ENCODE measurements at regions not wholly inside any gene's neighbourhood (a gene's known extent, or its start where the extent isn't known, plus 50 kb on each side); places are given as distances from the start of the nearest gene placed in this dataset.

GRCh38 chr5:8493176-8493575, 624.2 kb downstream of the MTRR start:
- DNase-seq (ENCODE audit: low spot score), result no peak
- no peak for TF ChIP-seq ZNF317 (CRISPR knock-in tag; IDR thresholded peaks at IDR 0.05; ENCODE audit: borderline replicate concordance, low read depth)
- TF ChIP-seq ZBTB21 (CRISPR knock-in tag; IDR thresholded peaks at IDR 0.05; ENCODE audit: borderline replicate concordance), result no peak
- TF ChIP-seq ZNF219 (CRISPR knock-in tag; IDR thresholded peaks at IDR 0.05; ENCODE audit: borderline replicate concordance), result no peak
- CTCF ChIA-PET, result no interaction called here
- Mint-ChIP-seq H3K4me1 (peaks cover 8% of the 10 kb centered on the region), H3K36me3 (peaks cover 30% of the 10 kb centered on the region), H3K27ac (no peak overlapping the region), H3K4me3 (no peak overlapping the region), H3K27me3 (ENCODE audit: low read depth) (peaks cover 4% of the 10 kb centered on the region; the same call in 1 of the 2 replicates), H3K9me3 (peaks cover 45% of the 10 kb centered on the region)
- POLR2A ChIA-PET, result no interaction called here
- ATAC-seq, result no peak

- H3K9me3 Mint-ChIP-seq, result peaks cover 37% of the 10 kb centered on the region
- DNase-seq (ENCODE audit: low spot score), result no peak
- peaks cover 5% of the 10 kb centered on the region; the same call in 1 of the 2 replicates for H3K4me1 Mint-ChIP-seq
- H3K27me3 Mint-ChIP-seq (ENCODE audit: low read depth), result peaks cover 4% of the 10 kb centered on the region; the same call in 1 of the 2 replicates
- ChIA-PET CTCF (no interaction called here), POLR2A (no interaction called here)
- peaks cover 28% of the 10 kb centered on the region for H3K36me3 Mint-ChIP-seq
- H3K27ac Mint-ChIP-seq, result no peak overlapping the region
- TF ChIP-seq GABPB1 (CRISPR knock-in tag; IDR thresholded peaks at IDR 0.05), result no peak
- TF ChIP-seq, protein P1, sequence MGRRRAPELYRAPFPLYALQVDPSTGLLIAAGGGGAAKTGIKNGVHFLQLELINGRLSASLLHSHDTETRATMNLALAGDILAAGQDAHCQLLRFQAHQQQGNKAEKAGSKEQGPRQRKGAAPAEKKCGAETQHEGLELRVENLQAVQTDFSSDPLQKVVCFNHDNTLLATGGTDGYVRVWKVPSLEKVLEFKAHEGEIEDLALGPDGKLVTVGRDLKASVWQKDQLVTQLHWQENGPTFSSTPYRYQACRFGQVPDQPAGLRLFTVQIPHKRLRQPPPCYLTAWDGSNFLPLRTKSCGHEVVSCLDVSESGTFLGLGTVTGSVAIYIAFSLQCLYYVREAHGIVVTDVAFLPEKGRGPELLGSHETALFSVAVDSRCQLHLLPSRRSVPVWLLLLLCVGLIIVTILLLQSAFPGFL (CRISPR knock-in tag; IDR thresholded peaks at IDR 0.05; ENCODE audit: borderline replicate concordance), result no peak
- TF ChIP-seq, protein P2, sequence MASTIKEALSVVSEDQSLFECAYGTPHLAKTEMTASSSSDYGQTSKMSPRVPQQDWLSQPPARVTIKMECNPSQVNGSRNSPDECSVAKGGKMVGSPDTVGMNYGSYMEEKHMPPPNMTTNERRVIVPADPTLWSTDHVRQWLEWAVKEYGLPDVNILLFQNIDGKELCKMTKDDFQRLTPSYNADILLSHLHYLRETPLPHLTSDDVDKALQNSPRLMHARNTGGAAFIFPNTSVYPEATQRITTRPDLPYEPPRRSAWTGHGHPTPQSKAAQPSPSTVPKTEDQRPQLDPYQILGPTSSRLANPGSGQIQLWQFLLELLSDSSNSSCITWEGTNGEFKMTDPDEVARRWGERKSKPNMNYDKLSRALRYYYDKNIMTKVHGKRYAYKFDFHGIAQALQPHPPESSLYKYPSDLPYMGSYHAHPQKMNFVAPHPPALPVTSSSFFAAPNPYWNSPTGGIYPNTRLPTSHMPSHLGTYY (CRISPR knock-in tag; IDR thresholded peaks at IDR 0.05), result no peak
- no peak for TF ChIP-seq ZBTB21 (CRISPR knock-in tag; IDR thresholded peaks at IDR 0.05; ENCODE audit: borderline replicate concordance)
- TF ChIP-seq JUN (CRISPR knock-in tag; IDR thresholded peaks at IDR 0.05), result no peak
- no peak for TF ChIP-seq ELF4 (CRISPR knock-in tag; IDR thresholded peaks at IDR 0.05; ENCODE audit: low read depth)
- H3K4me3 Mint-ChIP-seq, result no peak overlapping the region
- no peak for ATAC-seq
These were observed 631.5 kb downstream of the MTRR start for GRCh38 chr5:8500426-8500825.

- DNase-seq (ENCODE audit: low spot score), result no peak
- no peak for ATAC-seq
- TF ChIP-seq, protein P3, sequence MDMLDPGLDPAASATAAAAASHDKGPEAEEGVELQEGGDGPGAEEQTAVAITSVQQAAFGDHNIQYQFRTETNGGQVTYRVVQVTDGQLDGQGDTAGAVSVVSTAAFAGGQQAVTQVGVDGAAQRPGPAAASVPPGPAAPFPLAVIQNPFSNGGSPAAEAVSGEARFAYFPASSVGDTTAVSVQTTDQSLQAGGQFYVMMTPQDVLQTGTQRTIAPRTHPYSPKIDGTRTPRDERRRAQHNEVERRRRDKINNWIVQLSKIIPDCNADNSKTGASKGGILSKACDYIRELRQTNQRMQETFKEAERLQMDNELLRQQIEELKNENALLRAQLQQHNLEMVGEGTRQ (CRISPR knock-in tag; IDR thresholded peaks at IDR 0.05), result no peak
- TF ChIP-seq IRF1 (CRISPR knock-in tag; IDR thresholded peaks at IDR 0.05) (no peak), E2F4 (CRISPR knock-in tag; IDR thresholded peaks at IDR 0.05; ENCODE audit: borderline replicate concordance, low read depth) (no peak), GRHL2 (CRISPR knock-in tag; IDR thresholded peaks at IDR 0.05; ENCODE audit: insufficient replicate concordance, severe bottlenecking) (no peak), TP53 (CRISPR knock-in tag; IDR thresholded peaks at IDR 0.05) (no peak), MAX (CRISPR knock-in tag; IDR thresholded peaks at IDR 0.05) (no peak), SOX15 (CRISPR knock-in tag; IDR thresholded peaks at IDR 0.05) (no peak), USF1 (CRISPR knock-in tag; IDR thresholded peaks at IDR 0.05) (no peak), SMAD4 (CRISPR knock-in tag; IDR thresholded peaks at IDR 0.05) (no peak), ZNF423 (CRISPR knock-in tag; IDR thresholded peaks at IDR 0.05) (no peak)
- TF ChIP-seq, protein P4, sequence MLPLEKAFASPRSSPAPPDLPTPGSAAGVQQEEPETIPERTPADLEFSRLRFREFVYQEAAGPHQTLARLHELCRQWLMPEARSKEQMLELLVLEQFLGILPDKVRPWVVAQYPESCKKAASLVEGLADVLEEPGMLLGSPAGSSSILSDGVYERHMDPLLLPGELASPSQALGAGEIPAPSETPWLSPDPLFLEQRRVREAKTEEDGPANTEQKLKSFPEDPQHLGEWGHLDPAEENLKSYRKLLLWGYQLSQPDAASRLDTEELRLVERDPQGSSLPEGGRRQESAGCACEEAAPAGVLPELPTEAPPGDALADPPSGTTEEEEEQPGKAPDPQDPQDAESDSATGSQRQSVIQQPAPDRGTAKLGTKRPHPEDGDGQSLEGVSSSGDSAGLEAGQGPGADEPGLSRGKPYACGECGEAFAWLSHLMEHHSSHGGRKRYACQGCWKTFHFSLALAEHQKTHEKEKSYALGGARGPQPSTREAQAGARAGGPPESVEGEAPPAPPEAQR (CRISPR knock-in tag; IDR thresholded peaks at IDR 0.05), result no peak
- TF ChIP-seq, protein P5, sequence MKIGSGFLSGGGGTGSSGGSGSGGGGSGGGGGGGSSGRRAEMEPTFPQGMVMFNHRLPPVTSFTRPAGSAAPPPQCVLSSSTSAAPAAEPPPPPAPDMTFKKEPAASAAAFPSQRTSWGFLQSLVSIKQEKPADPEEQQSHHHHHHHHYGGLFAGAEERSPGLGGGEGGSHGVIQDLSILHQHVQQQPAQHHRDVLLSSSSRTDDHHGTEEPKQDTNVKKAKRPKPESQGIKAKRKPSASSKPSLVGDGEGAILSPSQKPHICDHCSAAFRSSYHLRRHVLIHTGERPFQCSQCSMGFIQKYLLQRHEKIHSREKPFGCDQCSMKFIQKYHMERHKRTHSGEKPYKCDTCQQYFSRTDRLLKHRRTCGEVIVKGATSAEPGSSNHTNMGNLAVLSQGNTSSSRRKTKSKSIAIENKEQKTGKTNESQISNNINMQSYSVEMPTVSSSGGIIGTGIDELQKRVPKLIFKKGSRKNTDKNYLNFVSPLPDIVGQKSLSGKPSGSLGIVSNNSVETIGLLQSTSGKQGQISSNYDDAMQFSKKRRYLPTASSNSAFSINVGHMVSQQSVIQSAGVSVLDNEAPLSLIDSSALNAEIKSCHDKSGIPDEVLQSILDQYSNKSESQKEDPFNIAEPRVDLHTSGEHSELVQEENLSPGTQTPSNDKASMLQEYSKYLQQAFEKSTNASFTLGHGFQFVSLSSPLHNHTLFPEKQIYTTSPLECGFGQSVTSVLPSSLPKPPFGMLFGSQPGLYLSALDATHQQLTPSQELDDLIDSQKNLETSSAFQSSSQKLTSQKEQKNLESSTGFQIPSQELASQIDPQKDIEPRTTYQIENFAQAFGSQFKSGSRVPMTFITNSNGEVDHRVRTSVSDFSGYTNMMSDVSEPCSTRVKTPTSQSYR (CRISPR knock-in tag; IDR thresholded peaks at IDR 0.05), result no peak
- ChIA-PET POLR2A (no interaction called here), CTCF (no interaction called here)
- Mint-ChIP-seq H3K27me3 (ENCODE audit: low read depth) (no peaks in the 10 kb centered on the region), H3K9me3 (peaks cover 2% of the 10 kb centered on the region), H3K36me3 (no peaks in the 10 kb centered on the region), H3K4me1 (peaks cover 10% of the 10 kb centered on the region; the same call in 1 of the 2 replicates), H3K27ac (no peak overlapping the region), H3K4me3 (no peak overlapping the region)
These were observed 636.2 kb downstream of the MTRR start for GRCh38 chr5:8505196-8505595.
